ENCODE measurements at regions not wholly inside any gene's neighbourhood (a gene's known extent, or its start where the extent isn't known, plus 50 kb on each side); places are given as distances from the start of the nearest gene placed in this dataset.
"Not testable (repeated sequence)": the region's sequence is repeated elsewhere in the genome, so short reads cannot be mapped to it uniquely, and the experiment has no call there.

- DNase-seq: no peak
These were observed 325.6 kb upstream of the EYS start for GRCh38 chr6:66032626-66033025.

GRCh38 chr6:66029391-66029790, 322.4 kb upstream of the EYS start:
- DNase-seq: no peak

- no peak for DNase-seq
These were observed 292.3 kb upstream of the EYS start for GRCh38 chr6:65999288-65999791.

GRCh38 chr6:65998544-65998943, 291.5 kb upstream of the EYS start:
- DNase-seq: no peak

DNA sequence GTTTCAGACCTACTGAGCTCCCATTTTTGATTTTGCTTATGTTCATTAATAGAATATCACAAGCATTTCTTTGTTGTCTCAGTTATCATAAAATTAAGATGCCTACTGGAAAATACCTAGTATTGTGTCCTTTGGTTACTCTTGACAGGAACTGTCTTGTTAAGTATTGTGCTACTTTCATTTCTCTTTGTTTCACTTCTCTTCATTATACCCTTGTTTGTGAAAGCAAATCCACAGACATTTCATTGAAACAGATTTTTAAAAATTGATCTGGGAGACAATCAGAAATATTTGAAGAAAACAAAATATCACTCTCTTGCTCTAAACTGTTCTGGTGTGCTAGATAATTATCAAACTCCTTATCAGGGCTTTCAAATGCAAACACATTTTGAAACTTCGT, 290.5 kb upstream of the EYS start:
- DNase-seq: no peak

- no peak for DNase-seq
These were observed 289.1 kb upstream of the EYS start for GRCh38 chr6:65996096-65996495.

DNA sequence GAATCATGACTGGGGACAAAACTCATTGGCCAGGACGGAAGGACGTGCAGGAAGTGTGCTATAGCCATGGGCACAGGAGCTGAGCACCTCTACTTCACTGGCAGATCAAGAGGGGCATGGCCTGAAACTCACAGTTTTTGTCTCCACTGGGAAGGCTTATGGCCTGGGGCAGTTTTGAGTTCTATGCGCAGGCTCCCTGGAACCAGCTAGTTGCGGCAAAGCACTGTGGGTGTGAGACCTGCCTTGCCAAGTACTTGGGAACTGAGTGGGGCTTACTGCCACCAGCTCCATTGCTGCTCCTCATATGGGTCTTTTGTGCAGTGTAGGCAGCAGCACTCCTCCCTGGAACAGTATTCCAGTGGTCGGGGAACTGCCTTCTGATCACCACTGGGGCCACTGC, 282.6 kb upstream of the EYS start:
- DNase-seq: no peak

DNA sequence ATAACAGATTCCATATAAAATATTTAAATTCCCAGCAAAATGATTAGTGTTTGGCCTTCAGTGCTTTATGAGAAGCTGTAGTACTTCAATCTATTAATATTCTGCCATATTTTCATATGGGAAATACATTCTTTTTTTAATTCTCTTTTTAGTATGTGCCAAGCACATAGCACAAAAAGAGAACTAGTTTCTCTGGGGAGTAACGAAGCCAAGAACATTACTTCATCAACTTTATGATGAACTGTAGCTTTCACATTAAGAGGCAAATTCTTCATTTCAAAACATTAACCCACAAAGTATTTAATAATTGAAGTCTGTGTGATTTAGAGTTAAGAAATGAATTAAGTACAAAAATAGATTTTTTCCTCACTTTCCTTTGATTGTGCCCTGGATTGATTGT, 281.0 kb upstream of the EYS start:
- DNase-seq: no peak

- DNase-seq: no peak
These were observed 277.1 kb upstream of the EYS start for GRCh38 chr6:65984089-65984488.

- DNase-seq: no peak
These were observed 272.1 kb upstream of the EYS start for GRCh38 chr6:65979120-65979519.

DNA sequence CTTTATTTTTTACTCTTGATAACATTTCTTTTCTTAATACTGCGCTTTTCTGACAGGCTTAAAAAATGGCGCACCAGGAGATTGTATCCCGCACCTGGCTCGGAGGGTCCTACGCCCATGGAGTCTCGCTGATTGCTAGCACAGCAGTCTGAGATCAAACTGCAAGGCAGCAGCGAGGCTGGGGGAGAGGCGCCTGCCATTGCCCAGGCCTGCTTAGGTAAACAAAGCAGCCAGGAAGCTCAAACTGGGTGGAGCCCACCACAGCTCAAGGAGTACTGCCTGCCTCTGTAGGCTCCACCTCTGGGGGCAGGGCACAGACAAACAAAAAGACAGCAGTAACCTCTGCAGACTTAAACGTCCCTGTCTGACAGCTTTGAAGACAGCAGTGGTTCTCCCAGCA, 264.2 kb upstream of the EYS start:
- DNase-seq: not testable (repeated sequence)

DNA sequence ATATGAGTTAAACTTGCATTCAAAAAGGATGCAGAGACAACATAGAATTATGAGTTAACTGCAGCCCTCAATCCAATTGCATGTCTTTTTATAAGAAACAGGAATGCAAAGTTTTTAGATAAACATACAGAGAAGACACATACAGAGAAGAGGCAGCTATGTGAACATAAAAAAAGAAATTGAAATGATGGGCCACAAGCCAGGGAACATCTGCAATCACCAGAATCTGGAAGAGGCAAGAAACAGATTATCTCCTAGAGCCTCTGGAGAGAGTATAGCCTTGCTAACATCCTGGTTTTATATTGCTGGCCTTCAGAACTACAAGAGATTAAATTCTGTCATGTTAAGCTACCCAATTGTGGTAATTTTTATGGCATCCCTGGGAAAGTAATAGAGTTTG, 257.2 kb upstream of the EYS start:
- no peak for DNase-seq

GRCh38 chr6:65955034-65955433, 248.0 kb upstream of the EYS start:
- DNase-seq: no peak

DNA sequence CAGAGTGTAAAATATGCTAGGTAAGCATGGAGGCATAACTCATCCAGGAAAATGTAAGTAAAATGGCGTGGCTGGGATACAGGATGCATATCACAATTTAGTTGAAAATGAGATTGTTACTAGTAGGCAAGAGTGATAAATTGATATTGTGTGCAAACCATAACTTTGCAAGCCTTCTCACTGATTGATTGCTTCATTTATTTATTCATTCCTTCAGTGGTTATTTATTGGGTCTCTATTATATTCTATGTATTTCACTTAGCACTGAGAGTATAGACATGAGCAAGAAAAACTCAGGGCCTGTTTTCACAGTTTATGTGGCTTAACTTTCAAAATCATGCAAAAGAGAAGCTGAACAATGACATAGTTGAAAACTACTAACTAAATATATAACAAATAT, 241.0 kb upstream of the EYS start:
- DNase-seq: no peak

GRCh38 chr6:65943548-65943947, 236.5 kb upstream of the EYS start:
- DNase-seq: no peak

- no peak for DNase-seq
These were observed 236.0 kb upstream of the EYS start for GRCh38 chr6:65943051-65943450.

- DNase-seq: no peak
These were observed 231.0 kb upstream of the EYS start for GRCh38 chr6:65938000-65938399.

GRCh38 chr6:65935412-65935811, 228.4 kb upstream of the EYS start:
- no peak for DNase-seq

DNA sequence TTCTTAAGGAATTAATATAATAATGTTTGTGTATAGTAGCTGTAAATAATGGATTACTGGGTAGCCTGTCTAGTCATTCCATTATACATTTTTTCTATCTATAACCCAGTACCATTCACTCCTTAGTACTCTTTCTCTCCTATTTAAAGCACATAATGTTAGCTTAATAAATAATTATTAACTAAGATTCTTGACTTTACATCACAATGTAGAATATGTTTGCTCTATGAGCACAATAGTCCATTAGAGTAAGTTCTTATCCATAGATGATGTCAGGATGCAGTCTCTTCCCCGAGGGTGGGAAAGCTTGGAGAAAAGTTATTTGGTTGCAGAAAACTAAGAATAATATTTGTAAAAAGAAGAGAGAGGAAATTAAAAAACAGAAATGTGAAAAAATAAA, 226.4 kb upstream of the EYS start:
- no peak for DNase-seq

DNA sequence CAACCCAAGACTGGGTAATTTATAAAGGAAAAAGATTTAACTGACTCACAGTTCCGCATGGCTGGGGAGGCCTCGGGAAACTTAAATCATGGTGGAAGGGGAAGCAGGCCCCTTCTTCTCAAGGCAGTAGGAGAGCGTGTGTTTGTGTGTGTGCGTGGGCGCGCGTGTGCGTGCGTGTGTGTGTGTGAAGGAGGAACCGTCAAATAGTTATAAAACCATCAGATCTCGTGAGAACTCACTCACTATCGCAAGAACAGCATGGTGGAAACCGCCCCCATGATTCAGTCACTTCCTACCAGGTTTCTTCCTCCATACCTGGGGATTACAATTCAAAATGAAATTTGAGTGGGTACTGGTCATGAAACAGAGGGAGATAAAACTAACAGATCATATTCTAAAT, 220.1 kb upstream of the EYS start:
- DNase-seq: no peak

DNA sequence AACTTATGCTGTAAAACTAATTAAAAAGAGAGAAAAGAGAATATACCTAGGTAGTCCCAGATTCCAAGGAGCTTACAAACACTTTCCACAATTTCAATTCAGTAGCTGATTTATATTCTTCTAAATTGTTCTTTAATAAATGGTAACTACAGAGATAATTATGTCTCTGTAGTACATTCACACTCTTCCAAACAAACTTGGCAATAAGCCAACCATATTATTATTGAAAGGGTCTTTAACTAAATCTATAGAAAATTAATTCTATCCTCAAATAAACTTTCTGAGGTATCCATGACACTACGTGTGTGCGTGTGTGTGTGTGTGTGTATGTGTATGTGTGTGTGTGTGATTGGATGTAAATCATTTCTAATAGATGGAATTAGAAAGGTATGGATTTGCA, 217.4 kb upstream of the EYS start:
- no peak for DNase-seq

DNA sequence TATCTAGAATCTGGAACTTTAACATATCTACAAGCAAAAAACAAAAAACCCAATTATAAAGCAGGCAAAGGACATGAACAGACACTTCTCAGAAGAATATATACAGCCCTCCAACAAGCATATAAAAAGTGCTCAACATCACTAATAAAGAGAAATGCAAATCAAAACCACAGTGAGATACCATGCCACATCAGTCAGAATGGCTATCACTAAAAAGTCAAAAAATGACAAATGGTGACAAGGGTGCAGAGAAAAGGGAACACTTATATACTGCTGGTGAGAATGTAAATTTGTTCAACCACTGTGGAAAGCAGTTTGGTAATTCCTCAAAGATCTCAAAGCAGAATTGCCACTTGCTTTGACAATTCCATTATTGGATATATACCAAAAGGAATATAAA, 215.0 kb upstream of the EYS start:
- no peak for DNase-seq

DNA sequence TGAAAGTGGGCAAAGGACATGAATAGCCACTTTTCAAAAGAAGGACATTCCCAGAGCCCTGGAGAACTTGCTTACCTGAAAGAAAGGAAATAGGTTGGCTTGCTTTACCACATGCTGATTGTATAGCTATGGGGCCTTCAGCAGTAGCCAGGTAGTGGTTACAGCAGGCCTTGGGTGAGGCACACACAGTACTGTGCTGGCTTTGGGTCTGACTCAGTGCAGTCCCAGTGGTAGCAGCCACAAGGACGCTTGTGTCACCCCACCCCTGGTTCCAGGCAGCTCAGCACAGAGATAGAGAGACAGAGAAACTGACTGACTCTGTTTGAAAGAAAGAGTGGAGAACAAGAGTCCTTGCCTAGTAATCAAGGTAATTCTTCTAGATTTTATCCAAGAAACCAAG, 201.0 kb upstream of the EYS start:
- no peak for DNase-seq

- DNase-seq: no peak
These were observed 197.0 kb upstream of the EYS start for GRCh38 chr6:65903992-65904391.

GRCh38 chr6:65900928-65901327, 193.9 kb upstream of the EYS start:
- DNase-seq: no peak

- no peak for DNase-seq
These were observed 189.1 kb upstream of the EYS start for GRCh38 chr6:65896140-65896539.
